Endothelial cell (in vitro differentiated cells): ENCODE measurements at regions not wholly inside any gene's neighbourhood (a gene's known extent, or its start where the extent isn't known, plus 50 kb on each side); places are given as distances from the start of the nearest gene placed in this dataset.

ENCODE experiments used
- DNase-seq: peaks from one replicate; pipeline ENCODE4 v3.0.0; 2021; ENCODE audit warnings: low spot score
- H3K27ac Mint-ChIP-seq: one replicate; pipeline ENCODE4 v1.8.0; 2021; ENCODE audit warnings: mixed read lengths, inconsistent platforms; ENCODE audit not compliant: unreplicated experiment
- H3K27me3 Mint-ChIP-seq: one replicate; pipeline ENCODE4 v1.8.0; 2021; ENCODE audit warnings: mild to moderate bottlenecking, moderate library complexity, mixed read lengths, inconsistent platforms; ENCODE audit not compliant: unreplicated experiment
- H3K36me3 Mint-ChIP-seq: one replicate; pipeline ENCODE4 v1.8.0; 2021; ENCODE audit warnings: mild to moderate bottlenecking, low read depth, mixed read lengths, inconsistent platforms; ENCODE audit not compliant: unreplicated experiment
- H3K4me1 Mint-ChIP-seq: one replicate; pipeline ENCODE4 v1.8.0; 2021; ENCODE audit warnings: mild to moderate bottlenecking, mixed read lengths, inconsistent platforms; ENCODE audit not compliant: unreplicated experiment
- H3K4me3 Mint-ChIP-seq: one replicate; pipeline ENCODE4 v1.8.0; 2021; ENCODE audit warnings: mild to moderate bottlenecking, mixed read lengths, inconsistent platforms; ENCODE audit not compliant: unreplicated experiment
- H3K9me3 Mint-ChIP-seq: one replicate; pipeline ENCODE4 v1.8.0; 2021; ENCODE audit warnings: mixed read lengths, inconsistent platforms; ENCODE audit not compliant: unreplicated experiment
- TF ChIP-seq, protein P1 (sequence below): fragments of 200-600 bp; sonication (generic); IDR thresholded peaks from one replicate; pipeline ENCODE4 v1.5.0; 2021; ENCODE audit warnings: antibody characterized with exemption; ENCODE audit not compliant: unreplicated experiment

DNA sequence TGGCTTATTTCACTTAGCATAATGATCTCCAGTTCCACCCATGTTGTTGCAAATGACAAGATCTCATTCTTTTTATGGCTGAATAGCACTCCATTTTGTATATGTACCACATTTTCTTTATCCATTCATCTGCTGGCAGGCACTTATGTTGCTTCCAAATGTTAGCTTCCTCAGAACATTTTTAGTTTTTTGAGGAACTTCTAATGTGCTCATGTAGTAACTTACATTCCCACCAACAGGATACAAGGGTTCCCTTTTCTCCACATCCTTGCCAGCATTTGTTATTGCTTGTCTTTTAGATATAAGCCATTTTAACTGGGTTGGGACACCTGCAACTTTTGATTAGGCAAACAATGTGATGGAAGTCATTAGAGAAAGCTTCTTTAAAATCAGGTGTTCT, 454.2 kb downstream of the NLGN4X start:
- Mint-ChIP-seq H3K9me3 (no peaks in the 10 kb centered on the region), H3K4me3 (no peak overlapping the region), H3K4me1 (no peaks in the 10 kb centered on the region), H3K27me3 (no peaks in the 10 kb centered on the region), H3K36me3 (no peaks in the 10 kb centered on the region), H3K27ac (no peak overlapping the region)
- DNase-seq = no peak
- TF ChIP-seq, protein P1, sequence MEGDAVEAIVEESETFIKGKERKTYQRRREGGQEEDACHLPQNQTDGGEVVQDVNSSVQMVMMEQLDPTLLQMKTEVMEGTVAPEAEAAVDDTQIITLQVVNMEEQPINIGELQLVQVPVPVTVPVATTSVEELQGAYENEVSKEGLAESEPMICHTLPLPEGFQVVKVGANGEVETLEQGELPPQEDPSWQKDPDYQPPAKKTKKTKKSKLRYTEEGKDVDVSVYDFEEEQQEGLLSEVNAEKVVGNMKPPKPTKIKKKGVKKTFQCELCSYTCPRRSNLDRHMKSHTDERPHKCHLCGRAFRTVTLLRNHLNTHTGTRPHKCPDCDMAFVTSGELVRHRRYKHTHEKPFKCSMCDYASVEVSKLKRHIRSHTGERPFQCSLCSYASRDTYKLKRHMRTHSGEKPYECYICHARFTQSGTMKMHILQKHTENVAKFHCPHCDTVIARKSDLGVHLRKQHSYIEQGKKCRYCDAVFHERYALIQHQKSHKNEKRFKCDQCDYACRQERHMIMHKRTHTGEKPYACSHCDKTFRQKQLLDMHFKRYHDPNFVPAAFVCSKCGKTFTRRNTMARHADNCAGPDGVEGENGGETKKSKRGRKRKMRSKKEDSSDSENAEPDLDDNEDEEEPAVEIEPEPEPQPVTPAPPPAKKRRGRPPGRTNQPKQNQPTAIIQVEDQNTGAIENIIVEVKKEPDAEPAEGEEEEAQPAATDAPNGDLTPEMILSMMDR = no peak

DNA sequence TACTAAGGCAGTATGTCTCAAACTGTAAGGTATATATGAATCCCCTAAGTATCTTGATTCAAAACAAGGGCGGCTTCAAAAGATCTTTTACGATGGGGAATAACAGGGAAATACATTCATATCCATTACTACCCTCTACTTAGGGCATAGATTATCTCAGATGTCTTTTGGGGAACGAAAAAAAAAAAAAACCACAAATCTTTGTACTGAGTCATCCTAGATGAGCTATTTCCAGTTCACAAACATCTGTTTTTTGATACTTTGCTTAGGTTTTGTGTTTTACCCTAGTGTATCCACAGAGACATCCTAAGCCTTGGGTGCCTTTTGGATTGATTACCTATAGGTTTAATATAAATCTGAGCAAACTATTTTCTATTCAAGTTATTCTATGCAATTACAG, 457.2 kb downstream of the NLGN4X start:
- H3K4me1 Mint-ChIP-seq = no peaks in the 10 kb centered on the region
- no peaks in the 10 kb centered on the region for H3K27me3 Mint-ChIP-seq
- no peak for DNase-seq
- TF ChIP-seq, protein P1 = no peak
- no peak overlapping the region for H3K4me3 Mint-ChIP-seq
- no peaks in the 10 kb centered on the region for H3K9me3 Mint-ChIP-seq
- no peaks in the 10 kb centered on the region for H3K36me3 Mint-ChIP-seq
- H3K27ac Mint-ChIP-seq = no peak overlapping the region

DNA sequence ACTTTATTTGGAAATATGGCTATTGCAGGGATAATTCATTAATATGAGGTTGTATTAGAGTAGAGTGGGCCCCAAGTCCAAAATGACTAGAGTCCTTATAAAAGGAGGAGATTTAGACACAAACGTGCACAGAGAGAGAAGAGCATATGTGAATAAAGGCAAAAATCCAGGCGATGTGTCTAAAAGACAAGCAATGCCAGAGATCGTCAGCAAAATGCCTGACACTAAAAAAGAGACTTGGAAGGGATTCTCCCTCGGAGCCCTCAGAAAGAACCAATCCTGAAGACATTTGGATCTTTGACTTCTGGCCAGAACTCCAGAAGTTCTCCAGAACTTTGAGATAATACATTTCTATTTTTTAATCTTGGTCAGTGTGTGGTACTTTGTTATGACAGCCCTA, 472.1 kb downstream of the NLGN4X start:
- no peaks in the 10 kb centered on the region for H3K4me1 Mint-ChIP-seq
- H3K36me3 Mint-ChIP-seq = no peaks in the 10 kb centered on the region
- H3K9me3 Mint-ChIP-seq = no peaks in the 10 kb centered on the region
- TF ChIP-seq, protein P1 = no peak
- H3K4me3 Mint-ChIP-seq = no peak overlapping the region
- no peak overlapping the region for H3K27ac Mint-ChIP-seq
- H3K27me3 Mint-ChIP-seq = peaks cover 2% of the 10 kb centered on the region
- no peak for DNase-seq

DNA sequence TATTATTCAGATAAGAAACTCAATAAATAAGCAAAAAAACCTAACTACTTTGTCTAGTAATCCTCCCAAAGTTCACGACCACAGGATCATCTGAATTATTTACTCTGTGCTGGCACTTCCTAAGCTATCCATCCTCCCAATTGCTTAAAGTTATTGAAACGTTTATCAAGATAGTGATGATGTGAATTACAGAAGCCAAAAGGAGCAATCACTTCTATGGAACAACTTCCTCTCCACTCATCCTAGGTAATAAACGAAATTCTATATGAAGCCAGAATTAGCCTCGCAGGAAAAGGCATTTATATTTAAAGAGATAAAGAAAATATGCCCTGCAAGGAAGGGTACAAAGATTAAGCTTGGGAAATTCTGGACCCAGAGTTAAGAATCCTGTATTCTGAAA, 475.4 kb downstream of the NLGN4X start:
- Mint-ChIP-seq H3K4me1 (no peaks in the 10 kb centered on the region), H3K9me3 (no peaks in the 10 kb centered on the region), H3K27me3 (no peaks in the 10 kb centered on the region), H3K4me3 (no peak overlapping the region), H3K36me3 (no peaks in the 10 kb centered on the region), H3K27ac (no peak overlapping the region)
- DNase-seq = no peak
- TF ChIP-seq, protein P1 = no peak

DNA sequence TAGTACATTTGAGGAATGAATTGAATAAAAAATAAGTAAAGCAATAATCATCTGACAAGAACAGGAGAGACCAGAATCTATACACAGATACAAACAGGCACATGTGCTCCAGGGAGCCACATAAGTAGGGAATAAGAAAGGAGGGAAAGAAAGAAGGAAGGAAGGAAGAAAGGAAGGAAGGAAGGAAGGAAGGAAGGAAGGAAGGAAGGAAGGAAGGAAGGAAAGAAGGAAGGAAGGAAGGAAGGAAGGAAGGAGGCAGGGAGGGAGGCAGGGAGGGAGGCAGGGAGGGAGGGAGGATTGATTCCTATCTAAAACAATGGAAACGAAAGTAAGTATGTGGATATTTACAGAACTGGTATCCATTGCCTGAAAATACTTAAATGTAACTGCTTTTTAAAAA, 475.8 kb downstream of the NLGN4X start:
- Mint-ChIP-seq H3K9me3 (no peaks in the 10 kb centered on the region), H3K27me3 (no peaks in the 10 kb centered on the region), H3K4me3 (no peak overlapping the region), H3K36me3 (no peaks in the 10 kb centered on the region), H3K27ac (no peak overlapping the region), H3K4me1 (no peaks in the 10 kb centered on the region)
- DNase-seq = no peak
- TF ChIP-seq, protein P1 = no peak
